Caco-2 (cell line): ENCODE measurements at regions not wholly inside any gene's neighbourhood (a gene's known extent, or its start where the extent isn't known, plus 50 kb on each side); places are given as distances from the start of the nearest gene placed in this dataset.

Source experiments
- BruUV-seq: library from RNA; stranded (reverse); fragments of 400-500 nt; replicated peaks from 2 replicates; lab custom pipeline; 2021; lab: Mats Ljungman, UMichigan
- CTCF ChIA-PET: fragments of 300-600 bp; sonication (Branson Sonifier 250); formaldehyde crosslinking; loops from one replicate; lab custom pipeline; 2022; ENCODE audit warnings: antibody characterized with exemption; lab: Charles Lee
- POLR2A ChIA-PET: fragments of 300-600 bp; sonication (Branson Sonifier 250); formaldehyde crosslinking; loops from one replicate; lab custom pipeline; 2022; ENCODE audit warnings: antibody characterized with exemption; lab: Charles Lee
- DNase-seq, 2 experiments: peaks; one replicate each; pipeline versions ENCODE4 v3.0.0 to v3.0.0-alpha.2; 2020 to 2022
- H3K27me3 ChIP-seq: replicated peaks from 2 replicates; pipeline ENCODE4 v1.6.0; 2011; ENCODE audit warnings: low read length; ENCODE audit not compliant: control insufficient read depth, insufficient read depth
- H3K36me3 ChIP-seq: 2 replicates; pipeline ENCODE4 v1.5.1; 2011; ENCODE audit warnings: low read length; ENCODE audit not compliant: control insufficient read depth, insufficient read depth
- H3K4me1 ChIP-seq: fragments of 250-450 bp; sonication (Bioruptor Pico); 2 replicates; pipeline ENCODE4 v1.5.1; 2020; ENCODE audit warnings: mild to moderate bottlenecking
- H3K4me3 ChIP-seq: 2 replicates; pipeline ENCODE4 v1.5.1; 2011; ENCODE audit warnings: low read depth, mild to moderate bottlenecking, control low read depth, low read length
- H3K9me3 ChIP-seq: fragments of 250-450 bp; sonication (Bioruptor Pico); 2 replicates; pipeline ENCODE4 v1.5.1; 2020; ENCODE audit warnings: mild to moderate bottlenecking, moderate library complexity
- H3K27ac Mint-ChIP-seq: one replicate; pipeline ENCODE4 v1.8.0; 2022; ENCODE audit warnings: mixed read lengths; ENCODE audit not compliant: unreplicated experiment
- H3K27me3 Mint-ChIP-seq: one replicate; pipeline ENCODE4 v1.8.0; 2022; ENCODE audit warnings: mixed read lengths; ENCODE audit not compliant: insufficient read depth, unreplicated experiment
- H3K36me3 Mint-ChIP-seq: one replicate; pipeline ENCODE4 v1.8.0; 2022; ENCODE audit warnings: mild to moderate bottlenecking, mixed read lengths; ENCODE audit not compliant: insufficient read depth, unreplicated experiment
- H3K4me1 Mint-ChIP-seq: one replicate; pipeline ENCODE4 v1.8.0; 2022; ENCODE audit warnings: low read depth, mixed read lengths; ENCODE audit not compliant: unreplicated experiment
- H3K4me3 Mint-ChIP-seq: one replicate; pipeline ENCODE4 v1.8.0; 2022; ENCODE audit warnings: mild to moderate bottlenecking, moderate library complexity, mixed read lengths; ENCODE audit not compliant: unreplicated experiment
- H3K9me3 Mint-ChIP-seq: one replicate; pipeline ENCODE4 v1.8.0; 2022; ENCODE audit warnings: mixed read lengths; ENCODE audit not compliant: unreplicated experiment
- CTCF ChIP-seq, 2 experiments: fragments of 200-600 bp in 1 of 2; IDR thresholded peaks; 1 replicate in 1 of 2; 2 replicates in 1 of 2; pipeline versions ENCODE4 v1.5.1 to v1.8.0; 2011 to 2022; ENCODE audit warnings: antibody characterized with exemption in 1 of 2, control low read depth in 1 of 2, inconsistent platforms in 1 of 2, low read depth in 1 of 2, low read length in 1 of 2, mild to moderate bottlenecking in 1 of 2, moderate library complexity in 1 of 2; ENCODE audit not compliant: insufficient read depth in 1 of 2, severe bottlenecking in 1 of 2, unreplicated experiment in 1 of 2
- intact Hi-C: fragments of 100-400 bp; cut with micrococcal nuclease; formaldehyde crosslinking; loops from one replicate; pipeline ENCODE4 v1.10.0; 2022; ENCODE audit not compliant: unreplicated experiment

- CTCF ChIA-PET, result interaction anchor here (0.6 to 1.3 kb wide), 2 partner anchors 13 to 172 kb away, joined by 3 to 5 read pairs; no protein-coding TSS in a partner anchor
Measured at GRCh38 chr3:194854659-194855390, 169.1 kb downstream of the FAM43A start.

GRCh38 chr3:194856296-194856695 is 170.6 kb downstream of the FAM43A start:
- CTCF ChIA-PET, result no interaction called here

More at GRCh38 chr3:194854659-194855390, 169.1 kb downstream of the FAM43A start:
- peak overlapping the region; percentile 59 for H3K27ac Mint-ChIP-seq
- no peaks in the 10 kb centered on the region for H3K9me3 Mint-ChIP-seq
- intact Hi-C loops, result no loop called here
- Histone ChIP-seq H3K27me3 (no peaks in the 10 kb centered on the region), H3K36me3 (no peaks in the 10 kb centered on the region), H3K4me3 (no peak overlapping the region), H3K9me3 (no peaks in the 10 kb centered on the region), H3K4me1 (peaks cover 11% of the 10 kb centered on the region)
- H3K27me3 Mint-ChIP-seq, result no peaks in the 10 kb centered on the region
- no peaks in the 10 kb centered on the region for H3K36me3 Mint-ChIP-seq
- DNase-seq, result peak in 1 of 2 experiments; percentile 28
- POLR2A ChIA-PET, result no interaction called here
- TF ChIP-seq CTCF (IDR thresholded peaks at IDR 0.05; ENCODE audit: insufficient read depth in 1 of 2, low read depth in 1 of 2, low read length in 1 of 2, severe bottlenecking in 1 of 2, unreplicated experiment in 1 of 2), result no peak
- peaks cover 17% of the 10 kb centered on the region for H3K4me1 Mint-ChIP-seq
- H3K4me3 Mint-ChIP-seq, result no peak overlapping the region
- BruUV-seq, result no TSS peak

More at GRCh38 chr3:194856296-194856695, 170.6 kb downstream of the FAM43A start:
- POLR2A ChIA-PET, result no interaction called here
- Histone ChIP-seq H3K4me1 (peaks cover 11% of the 10 kb centered on the region), H3K36me3 (no peaks in the 10 kb centered on the region), H3K9me3 (no peaks in the 10 kb centered on the region), H3K4me3 (no peak overlapping the region), H3K27me3 (no peaks in the 10 kb centered on the region)
- peaks cover 14% of the 10 kb centered on the region for H3K4me1 Mint-ChIP-seq
- H3K27me3 Mint-ChIP-seq, result no peaks in the 10 kb centered on the region
- BruUV-seq, result no TSS peak
- no peak for DNase-seq
- intact Hi-C loops, result no loop called here
- H3K9me3 Mint-ChIP-seq, result no peaks in the 10 kb centered on the region
- no peaks in the 10 kb centered on the region for H3K36me3 Mint-ChIP-seq
- H3K4me3 Mint-ChIP-seq, result no peak overlapping the region
- no peak overlapping the region for H3K27ac Mint-ChIP-seq
- TF ChIP-seq CTCF (IDR thresholded peaks at IDR 0.05; ENCODE audit: insufficient read depth in 1 of 2, low read depth in 1 of 2, low read length in 1 of 2, severe bottlenecking in 1 of 2, unreplicated experiment in 1 of 2), result no peak
